ENCODE measurements at regions not wholly inside any gene's neighbourhood (a gene's known extent, or its start where the extent isn't known, plus 50 kb on each side); places are given as distances from the start of the nearest gene placed in this dataset.

DNA sequence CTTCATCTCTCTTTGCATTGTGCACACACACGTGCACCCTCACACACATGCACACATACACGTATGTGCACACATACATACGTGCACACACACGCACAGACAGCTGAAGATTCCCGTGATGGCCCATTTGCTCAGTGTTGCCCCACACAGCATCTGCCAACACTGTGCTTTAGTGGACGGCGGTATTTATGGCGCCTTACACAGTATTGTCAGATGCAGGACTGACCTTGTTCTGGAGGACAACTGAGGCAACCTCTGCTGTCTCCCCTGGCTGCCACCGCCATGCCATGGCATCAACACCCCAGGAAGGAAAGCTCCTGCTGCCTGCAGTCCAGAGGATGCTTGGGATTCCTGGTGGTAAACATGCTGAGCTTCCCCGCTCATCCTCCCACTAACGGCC lies 316.4 kb downstream of the TEX29 start:
- no peak for TF ChIP-seq CTCF (optimal IDR thresholded peaks at IDR 0.05 in 1 of 3, IDR thresholded peaks at IDR 0.05 in 1 of 3, conservative IDR thresholded peaks at IDR 0.05 in 1 of 3; ENCODE audit: extremely low read depth in 1 of 3, insufficient read depth in 2 of 3, low read length in 3 of 3)
- TF ChIP-seq EZH2 (IDR thresholded peaks at IDR 0.05; ENCODE audit: low read length) = no peak

Data from keratinocyte (primary cell).